GM19455 (cell line): ENCODE measurements at regions not wholly inside any gene's neighbourhood (a gene's known extent, or its start where the extent isn't known, plus 50 kb on each side); places are given as distances from the start of the nearest gene placed in this dataset.
"Not testable (repeated sequence)": the region's sequence is repeated elsewhere in the genome, so short reads cannot be mapped to it uniquely, and the experiment has no call there.

Experiments
- ATAC-seq: cut with Tn5 transposase; IDR thresholded peaks from one replicate; pipeline ENCODE4 v1.9.1; 2021; ENCODE audit not compliant: unreplicated experiment

DNA sequence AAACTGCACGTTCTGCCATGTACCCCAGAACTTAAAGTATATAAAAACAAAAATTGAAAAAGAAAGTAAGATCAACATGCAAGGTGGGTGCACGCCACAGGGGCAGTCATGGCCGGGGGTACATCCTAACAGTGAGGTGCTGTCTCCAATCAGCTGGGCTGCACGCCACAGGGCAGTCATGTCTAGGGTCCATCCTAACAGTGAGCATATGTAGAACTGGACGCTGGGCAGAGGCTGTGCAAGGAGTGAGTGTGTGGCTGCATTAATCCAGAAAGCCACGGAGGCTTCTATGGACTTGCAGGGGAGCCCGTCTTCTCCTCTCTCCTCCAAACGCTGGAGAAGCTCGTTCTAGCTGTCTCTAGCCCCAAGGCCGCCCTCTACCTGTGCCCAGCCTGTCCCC, 1105.0 kb downstream of the BRD1 start:
- ATAC-seq = no peak

DNA sequence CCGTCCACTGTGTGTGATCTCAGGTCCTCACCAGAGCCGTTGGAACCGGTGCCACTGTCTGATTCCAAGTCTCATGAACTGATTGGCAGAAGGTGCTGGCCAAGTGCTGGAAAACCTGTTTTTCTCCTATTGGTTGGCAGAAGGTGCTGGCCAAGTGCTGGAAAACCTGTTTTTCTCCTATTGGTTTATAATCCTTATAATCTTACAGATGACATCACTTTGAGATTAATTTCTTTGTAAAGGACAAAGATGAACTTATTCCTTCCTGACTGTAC, 1106.3 kb downstream of the BRD1 start:
- no peak for ATAC-seq

DNA sequence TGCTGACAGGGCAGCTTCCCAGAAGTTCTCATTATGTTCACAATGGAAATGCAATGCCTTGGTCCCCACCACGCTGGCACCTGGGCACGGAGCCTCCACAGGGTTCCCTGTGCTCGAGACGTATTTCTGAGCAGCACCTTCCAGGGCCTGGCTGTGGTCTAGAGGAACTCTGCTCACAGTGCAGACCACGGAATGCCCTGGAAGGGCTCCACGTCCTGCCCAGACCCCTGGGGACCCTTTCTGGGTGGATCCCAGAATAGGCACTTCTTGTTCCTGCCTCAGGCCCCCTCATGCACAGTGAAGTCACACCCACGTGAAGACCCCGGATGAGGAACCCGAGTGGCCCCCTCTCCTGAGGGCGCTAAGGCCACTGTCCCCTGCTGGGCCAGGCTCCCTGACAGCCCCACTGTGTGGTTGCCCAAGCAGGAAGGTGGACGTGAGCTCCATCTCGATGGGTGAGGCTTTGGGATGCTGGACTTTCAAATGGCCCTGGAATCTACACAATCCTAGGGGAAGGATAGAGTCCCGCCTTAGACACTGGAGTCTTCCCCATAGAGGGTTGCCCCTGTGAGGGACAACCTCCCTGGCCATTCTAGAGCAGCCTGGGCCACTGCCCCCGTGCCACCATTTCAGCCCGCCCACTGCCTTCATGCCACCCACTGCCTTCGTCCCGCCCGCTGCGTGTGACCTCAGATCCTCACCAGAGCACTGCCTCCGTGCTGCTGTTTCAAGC, 1106.8 kb downstream of the BRD1 start:
- ATAC-seq = no peak

DNA sequence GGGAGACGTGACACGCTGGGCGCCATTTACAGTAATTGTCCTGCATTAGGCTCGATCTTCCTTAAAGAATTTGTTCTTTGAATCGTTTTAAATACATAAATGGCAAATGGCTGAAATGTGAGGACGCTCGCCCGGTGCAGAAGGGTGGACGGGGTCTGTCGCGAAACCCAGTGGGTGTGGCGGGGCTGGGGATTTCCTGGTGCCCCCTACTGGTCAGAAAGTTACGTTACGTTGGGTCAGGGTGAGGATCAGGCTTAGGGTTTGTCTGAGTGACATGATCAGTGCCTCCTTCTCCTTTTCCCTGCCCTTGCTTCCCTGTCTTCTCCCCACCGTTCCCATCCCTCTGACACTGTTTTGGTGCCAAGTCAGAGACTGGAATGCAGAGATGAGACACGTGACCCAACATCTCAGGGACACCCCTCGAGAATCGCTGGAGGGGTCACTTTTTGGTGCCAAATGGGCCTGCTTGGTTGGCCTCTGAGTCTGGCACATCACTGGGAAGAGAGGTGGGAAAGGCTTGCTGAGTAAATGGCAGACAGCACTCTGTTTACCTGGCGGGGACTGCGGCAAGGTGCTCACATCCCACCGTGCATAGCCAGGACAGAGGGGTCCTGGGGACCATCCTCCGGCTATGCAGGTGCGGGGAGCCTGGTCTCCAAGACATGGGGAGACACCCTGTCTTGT, 1107.6 kb downstream of the BRD1 start:
- no peak for ATAC-seq

DNA sequence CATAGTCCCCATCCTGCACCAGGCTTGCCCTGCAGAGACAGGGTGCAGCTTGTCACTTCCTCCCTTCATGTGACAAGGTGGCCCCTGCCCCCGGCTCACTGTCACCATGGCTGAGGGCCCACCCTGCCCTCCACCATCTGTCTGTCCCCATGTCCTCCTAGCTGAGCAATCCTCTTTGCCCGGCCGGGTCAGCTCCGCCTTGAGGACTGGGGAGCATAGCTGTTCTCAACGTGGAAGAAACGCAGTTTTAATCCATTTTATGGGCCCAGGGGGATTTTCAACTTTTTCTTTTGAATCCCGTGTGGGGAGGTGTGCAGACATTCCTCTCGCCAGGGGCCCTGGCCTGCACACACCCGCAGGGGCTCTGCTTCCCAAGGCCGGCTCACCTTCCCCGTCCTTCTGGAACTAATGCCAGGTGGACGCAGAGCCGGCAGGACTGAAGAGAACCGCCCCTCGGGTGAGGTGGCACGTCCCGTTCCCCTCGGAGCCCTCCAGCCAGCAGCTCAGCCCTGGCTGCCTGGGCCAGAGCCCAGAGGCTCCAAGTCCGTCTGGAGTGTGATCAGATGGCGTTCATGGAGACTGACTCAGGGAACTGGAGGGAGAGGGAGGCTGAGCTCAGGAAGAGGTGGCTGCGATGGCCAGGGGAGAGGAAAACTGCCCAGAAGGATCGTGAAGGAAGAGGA, 1108.7 kb downstream of the BRD1 start:
- ATAC-seq = no peak

DNA sequence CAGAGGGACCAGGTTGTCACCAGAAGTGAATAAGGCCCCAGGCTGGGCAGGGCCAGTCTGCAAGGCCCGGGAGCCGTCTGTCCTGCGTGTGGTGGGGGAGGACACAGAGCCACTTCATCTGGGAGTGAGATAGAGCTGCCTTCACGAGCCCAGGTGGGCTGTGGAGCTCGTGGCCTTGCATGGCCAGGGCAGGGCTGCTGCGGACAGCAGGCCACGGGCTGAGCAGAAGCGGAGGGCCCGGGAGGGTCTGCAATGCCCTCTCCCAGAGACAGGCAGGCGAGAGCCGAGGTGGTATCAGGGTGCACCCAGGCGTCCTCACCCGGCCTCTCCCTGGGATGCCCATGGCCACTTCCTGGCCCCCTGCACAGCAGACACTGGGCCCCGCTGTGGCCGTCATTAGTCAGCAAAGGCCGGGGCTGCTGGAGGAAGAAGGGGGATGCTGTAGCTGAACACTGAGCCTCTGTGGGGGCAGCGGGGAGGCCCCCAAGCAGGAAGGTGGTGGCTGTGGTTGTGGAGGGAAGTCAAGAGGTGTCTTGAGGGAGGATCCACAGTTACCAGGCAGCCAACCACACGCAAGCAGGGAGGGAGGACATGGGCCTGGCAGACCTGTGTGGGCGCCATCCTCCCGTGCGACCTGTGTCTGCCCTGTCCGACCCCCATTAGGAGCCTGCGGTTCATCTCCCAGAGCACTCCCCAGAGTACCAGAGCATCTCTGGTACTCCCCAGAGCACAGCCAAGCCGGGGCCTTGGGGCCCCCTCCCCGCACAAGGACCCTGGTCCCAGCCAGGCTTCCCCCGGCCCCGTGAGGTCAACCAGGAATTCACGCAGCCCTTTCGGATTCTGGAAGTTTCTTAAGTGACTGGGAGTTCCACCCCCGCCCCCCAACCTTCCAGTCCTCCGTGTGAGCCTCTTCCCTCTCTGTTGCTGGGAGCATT, 1109.5 kb downstream of the BRD1 start:
- no peak for ATAC-seq

DNA sequence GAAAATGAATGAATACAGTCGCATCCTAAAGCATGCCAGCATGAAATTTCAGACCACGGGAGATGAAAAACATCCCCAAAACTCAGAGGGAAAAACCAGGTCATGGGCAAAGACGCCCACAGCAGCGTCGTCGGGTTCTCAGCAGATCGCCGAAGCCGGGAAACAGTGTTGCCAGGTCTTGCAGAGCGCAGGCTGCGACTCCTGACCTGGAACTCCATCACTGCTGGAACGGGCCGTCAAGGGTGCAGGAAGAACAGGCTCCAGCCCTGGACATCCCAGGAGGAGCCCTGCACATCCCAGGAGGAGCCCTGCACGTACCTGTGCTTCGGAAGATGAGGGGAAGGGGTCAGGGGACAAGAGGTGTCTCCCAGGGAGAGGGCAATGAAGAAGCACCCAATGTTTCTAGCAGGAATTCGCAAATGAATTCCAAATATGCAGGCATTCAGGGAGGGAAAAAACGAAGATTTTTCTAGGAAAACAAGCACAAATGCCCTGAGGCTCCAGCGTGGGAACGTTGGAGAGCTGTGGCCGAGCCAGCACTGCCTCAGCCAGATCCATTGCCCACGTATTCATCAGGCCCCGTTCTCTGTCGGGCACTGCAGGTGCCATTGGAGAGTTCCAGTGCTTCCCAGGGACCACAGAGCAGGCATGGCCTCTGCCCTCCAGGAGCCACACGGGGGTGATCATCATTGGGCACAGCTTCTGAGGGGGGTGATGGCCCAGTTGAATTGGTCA, 1110.4 kb downstream of the BRD1 start:
- no peak for ATAC-seq

DNA sequence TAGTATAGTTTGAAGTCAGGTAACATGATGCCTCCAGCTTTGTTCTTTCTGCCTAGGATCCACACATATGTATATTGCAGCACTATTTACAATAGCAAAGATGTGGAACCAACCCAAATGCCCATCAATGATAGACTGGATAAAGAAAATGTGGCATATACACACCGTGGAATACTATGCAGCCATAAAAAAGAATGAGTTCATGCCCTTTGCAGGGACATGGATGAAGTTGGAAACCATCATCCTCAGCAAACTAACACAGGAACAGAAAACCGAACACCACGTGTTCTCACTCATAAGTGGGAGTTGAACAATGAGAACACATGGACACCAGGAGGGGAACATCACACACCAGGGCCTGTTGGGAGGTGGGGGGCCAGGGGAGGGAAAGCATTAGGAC, 1111.5 kb downstream of the BRD1 start:
- ATAC-seq = not testable (repeated sequence)

DNA sequence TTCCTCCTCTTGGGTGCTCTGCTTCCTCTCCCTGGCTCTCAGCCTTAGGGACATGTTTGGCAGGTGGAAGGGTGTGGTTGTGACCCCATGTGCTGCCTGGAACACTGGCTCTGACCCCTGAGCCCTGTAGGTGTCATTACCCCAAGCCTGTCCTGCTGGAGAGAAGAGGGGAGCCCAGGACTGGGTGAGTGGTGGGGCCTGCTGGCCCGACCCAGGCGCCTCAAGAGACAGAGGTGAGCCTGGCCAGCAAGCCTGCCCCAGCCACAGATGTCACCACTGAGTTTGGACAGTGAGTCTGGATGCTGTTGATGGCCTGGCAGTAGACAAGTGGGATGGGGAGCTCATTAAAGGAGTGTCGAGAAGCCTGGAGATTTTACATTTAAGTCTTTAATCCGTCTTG, 1112.2 kb downstream of the BRD1 start:
- no peak for ATAC-seq

DNA sequence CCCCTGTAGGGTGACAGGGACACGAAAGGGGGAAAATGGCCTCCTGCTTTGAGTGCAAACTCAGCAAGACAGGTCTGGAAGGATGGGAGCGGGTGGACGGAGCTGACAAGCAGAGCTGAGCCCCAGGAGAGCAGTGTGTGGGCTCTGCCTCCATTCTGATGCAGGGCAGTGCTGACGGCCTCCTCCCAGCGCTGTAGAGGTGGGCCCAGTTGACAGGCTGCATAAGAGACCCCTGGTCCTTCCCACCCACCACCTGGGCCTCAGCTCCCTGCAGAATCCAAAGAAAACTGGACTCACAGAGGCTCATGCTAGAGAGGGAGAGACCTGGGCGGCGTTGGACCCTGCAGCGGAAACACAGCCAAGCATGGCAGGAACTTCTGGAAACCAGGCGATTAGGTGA, 1113.4 kb downstream of the BRD1 start:
- no peak for ATAC-seq

DNA sequence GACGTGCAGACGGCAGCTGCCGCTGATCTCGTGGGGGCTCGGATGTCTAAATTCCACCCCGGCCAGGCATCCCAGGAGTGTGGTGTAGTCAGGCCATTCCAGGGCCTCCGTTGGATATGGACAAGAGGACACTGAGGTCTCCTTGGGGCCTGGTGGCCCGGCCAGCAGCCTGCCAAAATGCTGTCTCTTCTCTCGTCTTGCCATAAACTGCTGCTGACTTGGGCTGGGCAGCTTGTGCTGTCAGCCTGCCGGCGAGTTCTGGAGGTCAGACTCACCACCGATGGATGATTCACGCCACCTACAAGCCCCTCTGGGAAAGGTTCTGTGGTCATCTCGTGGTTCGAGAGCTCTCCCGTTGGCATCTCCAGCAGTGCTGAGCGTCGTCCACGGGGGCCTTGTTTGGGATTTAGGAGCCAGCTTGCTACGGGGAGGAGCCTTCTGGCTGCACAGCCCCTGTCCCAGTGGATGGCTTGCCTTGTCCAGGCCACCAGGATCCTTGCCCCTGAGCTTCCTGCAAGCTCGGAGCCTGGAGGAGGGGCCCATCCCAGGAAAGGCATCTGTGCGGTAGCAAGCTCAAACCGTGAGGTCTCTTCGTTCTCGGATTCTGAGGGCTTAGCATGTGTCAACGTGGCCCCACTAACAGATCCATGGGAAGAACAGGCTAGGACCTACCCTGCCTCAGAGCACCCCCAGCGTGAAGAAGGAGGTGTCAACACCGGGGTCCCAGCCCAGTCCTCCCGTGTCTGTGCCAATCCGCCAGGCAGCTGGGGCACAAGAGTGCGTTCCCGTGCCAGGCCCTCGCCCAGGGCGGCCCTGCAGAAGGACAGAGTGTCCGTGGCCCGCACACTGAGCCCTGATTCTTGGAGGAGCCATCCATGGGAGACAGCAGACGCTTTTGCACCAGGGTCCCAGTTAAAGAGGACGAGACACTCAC, 1114.1 kb downstream of the BRD1 start:
- ATAC-seq = no peak

DNA sequence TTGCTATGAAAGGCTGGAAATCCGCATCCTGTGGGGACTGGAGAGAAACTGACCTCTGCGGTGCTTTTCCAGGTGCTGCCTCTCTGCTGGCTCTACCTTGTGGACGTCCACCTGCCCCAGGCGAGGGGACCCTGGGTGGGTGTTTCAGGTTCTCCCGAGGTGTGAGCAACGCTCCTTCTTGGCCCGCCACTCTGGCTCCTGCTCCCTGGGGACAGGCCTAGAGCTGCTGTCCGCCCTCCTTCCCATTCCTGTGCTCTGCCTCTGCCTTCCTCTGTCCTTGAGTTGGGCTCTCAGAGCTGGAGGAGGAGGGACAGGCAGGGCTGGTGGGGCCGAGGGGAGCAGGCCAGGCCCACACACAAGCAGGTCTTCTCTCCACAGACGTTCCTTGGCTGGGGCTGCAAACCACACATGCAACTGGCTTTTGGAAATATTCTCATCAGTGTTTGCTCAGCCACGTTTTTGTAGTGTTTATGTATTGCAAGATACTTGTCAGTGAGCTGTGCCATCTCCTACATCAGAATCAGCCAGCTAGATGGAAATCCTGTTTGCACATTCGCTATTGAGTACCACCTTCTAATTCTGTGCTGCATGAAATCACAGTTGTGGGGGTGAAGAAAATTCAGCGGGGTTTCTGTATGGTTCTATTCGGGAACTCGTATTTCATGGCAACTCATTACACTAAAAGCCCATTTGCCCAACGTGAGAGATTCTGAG, 1115.0 kb downstream of the BRD1 start:
- ATAC-seq = no peak

DNA sequence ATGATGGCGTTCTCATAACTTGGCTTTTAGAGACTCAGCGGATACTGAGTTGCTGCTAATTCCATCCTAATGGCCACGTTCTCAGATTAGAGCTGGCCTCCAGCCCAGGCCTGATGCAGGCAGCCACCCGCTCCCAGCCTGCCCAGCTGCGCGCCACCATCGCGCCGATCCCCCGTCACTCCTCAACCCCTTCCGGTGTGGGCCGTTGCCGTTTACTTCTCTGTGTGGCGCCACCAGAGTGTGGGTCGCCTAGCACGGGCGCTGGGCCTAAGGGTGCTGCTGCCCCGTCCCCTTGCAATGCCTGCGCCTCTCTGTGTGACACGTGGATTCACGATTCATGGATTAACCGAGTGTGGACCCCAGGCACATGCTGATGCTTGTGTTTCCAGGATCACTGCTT, 1116.0 kb downstream of the BRD1 start:
- ATAC-seq = no peak

DNA sequence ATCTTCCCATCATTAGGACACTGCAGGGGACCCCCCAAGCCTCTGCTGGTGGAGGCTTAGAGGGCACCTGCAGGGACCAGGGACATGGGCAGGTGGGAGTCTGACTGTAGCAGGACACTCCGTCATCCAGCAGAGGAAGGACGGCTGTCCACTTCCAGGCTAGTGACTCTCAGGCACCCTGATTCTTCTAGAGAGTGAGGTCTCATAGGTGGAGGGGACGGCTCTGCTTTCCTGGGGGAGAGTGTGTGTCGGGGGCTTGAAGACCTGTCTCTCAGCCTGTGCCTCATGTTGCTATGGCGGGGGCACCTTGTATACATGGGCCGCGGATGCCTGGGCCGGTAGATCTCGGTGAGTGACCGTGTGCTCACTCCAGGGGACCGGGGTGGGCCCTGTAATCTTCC, 1116.6 kb downstream of the BRD1 start:
- ATAC-seq = no peak

DNA sequence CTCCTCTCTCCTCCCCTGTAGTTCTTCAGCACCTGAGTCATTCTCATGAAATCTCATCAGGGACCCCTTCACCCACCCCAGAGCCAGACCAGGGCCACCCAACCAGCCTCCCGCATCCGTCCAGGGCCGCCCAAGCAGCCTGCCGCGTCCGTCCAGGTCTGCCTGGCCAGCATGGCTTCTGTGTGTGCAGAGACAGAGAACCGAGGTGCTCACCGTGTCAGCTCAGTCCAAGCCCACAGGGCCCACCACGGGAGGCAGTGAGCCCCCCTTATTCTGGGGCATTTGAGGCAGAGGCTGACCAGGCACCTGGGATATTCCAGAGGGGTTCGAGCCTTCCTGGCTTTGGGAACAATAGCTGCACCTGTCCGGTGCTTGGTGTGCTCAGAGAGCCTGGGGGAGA, 1117.3 kb downstream of the BRD1 start:
- no peak for ATAC-seq

DNA sequence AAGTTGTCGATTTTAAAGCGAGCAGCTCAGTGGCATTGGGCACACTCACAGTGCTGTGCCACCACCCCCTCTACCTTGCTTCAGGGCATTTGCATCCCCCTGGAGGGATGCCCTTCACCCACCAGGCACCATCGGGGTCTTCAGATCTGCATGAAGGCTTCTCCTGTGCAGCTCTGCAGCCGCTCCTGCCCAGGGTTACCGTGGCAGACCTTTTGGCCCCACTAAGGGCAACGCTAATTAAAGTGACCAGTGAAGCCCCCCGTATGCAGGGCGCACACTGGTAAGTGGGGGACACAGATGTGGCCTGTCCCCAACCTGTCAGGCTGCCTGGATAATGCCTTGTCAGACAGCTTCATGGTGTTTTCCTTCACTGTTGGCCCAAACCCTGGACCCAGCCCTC, 1117.7 kb downstream of the BRD1 start:
- ATAC-seq = no peak

DNA sequence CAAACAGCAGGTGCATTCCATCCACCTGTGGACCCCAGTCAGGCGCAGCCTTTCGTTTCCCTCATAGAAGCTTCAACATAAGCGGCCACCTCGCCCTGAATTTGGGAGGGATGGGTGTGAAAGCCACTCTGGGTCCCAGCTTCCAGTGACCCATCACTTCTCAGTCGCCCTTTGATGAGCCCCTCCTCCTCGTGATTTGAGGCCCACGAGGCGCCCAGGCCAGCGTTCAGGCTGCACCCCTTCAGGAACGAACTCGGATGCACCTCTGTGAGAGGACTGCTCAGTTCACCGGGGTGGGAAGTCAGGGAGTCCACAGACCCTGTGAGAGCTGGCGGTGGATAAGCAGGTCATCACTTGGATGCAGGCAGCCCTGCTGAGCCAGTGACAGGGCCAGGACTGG, 1118.2 kb downstream of the BRD1 start:
- ATAC-seq = no peak

DNA sequence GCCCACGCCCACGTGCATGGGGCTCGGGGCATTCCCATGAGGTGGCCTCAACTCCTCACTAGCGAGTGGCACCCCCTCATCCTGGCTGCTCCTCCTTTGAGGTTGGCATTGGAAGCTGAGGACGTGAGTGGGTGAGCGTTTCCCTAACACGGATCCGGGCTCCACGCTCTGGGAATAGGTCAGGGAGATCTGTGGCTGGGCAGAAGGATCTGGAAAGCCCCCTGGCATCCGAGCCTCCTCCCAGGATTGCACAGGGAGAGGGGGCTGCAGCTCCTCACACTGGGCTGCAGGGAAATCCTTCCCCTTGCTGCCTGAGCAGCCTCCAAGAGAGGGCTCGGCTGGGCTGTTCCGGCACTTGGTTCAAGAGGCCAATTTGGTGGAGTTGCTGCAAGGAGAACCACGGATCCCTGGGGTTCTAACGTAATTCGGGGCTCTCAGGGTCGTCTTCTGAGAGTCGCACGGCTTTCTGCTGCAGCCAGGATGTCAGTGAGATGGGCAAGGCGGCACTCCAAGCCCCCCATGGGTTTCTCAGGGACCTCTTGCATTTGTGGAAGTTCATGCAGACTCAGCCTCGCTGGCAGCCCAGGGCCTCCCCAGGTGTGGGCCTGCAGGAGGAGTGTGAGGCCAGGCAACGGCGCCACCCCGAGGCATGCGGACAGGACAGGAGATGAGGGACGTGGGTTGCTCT, 1119.0 kb downstream of the BRD1 start:
- no peak for ATAC-seq
